ENCODE measurements at regions not wholly inside any gene's neighbourhood (a gene's known extent, or its start where the extent isn't known, plus 50 kb on each side); places are given as distances from the start of the nearest gene placed in this dataset.

- TF ChIP-seq EZH2 (IDR thresholded peaks at IDR 0.05; ENCODE audit: insufficient read depth, poor library complexity, severe bottlenecking) (no peak), EZH2phosphoT487 (IDR thresholded peaks at IDR 0.05; ENCODE audit: insufficient read depth, low read depth) (no peak)
These were observed 871.1 kb upstream of the GJE1 start for GRCh38 chr6:141261672-141262060.

Measured in GM23248 (cell line).